ENCODE measurements at regions not wholly inside any gene's neighbourhood (a gene's known extent, or its start where the extent isn't known, plus 50 kb on each side); places are given as distances from the start of the nearest gene placed in this dataset.

- TF ChIP-seq IRF1 (CRISPR knock-in tag; IDR thresholded peaks at IDR 0.05; ENCODE audit: borderline replicate concordance), result no peak
- TF ChIP-seq GTF2E2 (tag; IDR thresholded peaks at IDR 0.05), result no peak
- TF ChIP-seq FOXA1 (IDR thresholded peaks at IDR 0.05; ENCODE audit: borderline replicate concordance), result no peak
- TF ChIP-seq HIVEP1 (CRISPR knock-in tag; IDR thresholded peaks at IDR 0.05), result no peak
- no peak for TF ChIP-seq MEF2A (IDR thresholded peaks at IDR 0.05; ENCODE audit: control insufficient read depth, low read depth, low read length)
- no peak for TF ChIP-seq ZNF609 (CRISPR knock-in tag; IDR thresholded peaks at IDR 0.05; ENCODE audit: borderline replicate concordance)
- no peak for TF ChIP-seq KDM5B (IDR thresholded peaks at IDR 0.05; ENCODE audit: insufficient replicate concordance, low read depth, low read length)
- no peak for TF ChIP-seq TOE1 (IDR thresholded peaks at IDR 0.05; ENCODE audit: borderline replicate concordance)
- no peak for TF ChIP-seq TOE1 (CRISPR knock-in tag; IDR thresholded peaks at IDR 0.05; ENCODE audit: borderline replicate concordance, low read depth)
- TF ChIP-seq PKNOX1 (IDR thresholded peaks at IDR 0.05), result no peak
- TF ChIP-seq NFRKB (IDR thresholded peaks at IDR 0.05; ENCODE audit: low read depth), result no peak
These were observed 129.9 kb downstream of the KIF26A start (continued) for GRCh38 chr14:104268295-104268694.

All from K562 (cell line).